Smooth muscle cell (in vitro differentiated cells): ENCODE measurements at regions not wholly inside any gene's neighbourhood (a gene's known extent, or its start where the extent isn't known, plus 50 kb on each side); places are given as distances from the start of the nearest gene placed in this dataset.
A peak's percentile ranks its signal among the peaks of the same experiment; 100 is the strongest.

Source experiments
- DNase-seq: peaks from one replicate; lab custom pipeline; 2025; ENCODE audit not compliant: unreplicated experiment; lab: John Stamatoyannopoulos, UW
- H2AFZ ChIP-seq: fragments of 200-600 bp; sonication (generic); 2 replicates; pipeline ENCODE4 v1.6.0; 2016; ENCODE audit warnings: antibody characterized with exemption, low read depth, mild to moderate bottlenecking
- H3F3A ChIP-seq: fragments of 200-600 bp; sonication (generic); 2 replicates; pipeline ENCODE4 v1.6.0; 2017; ENCODE audit warnings: antibody characterized with exemption, low read depth
- H3K27ac ChIP-seq: fragments of 200-600 bp; sonication (generic); 2 replicates; pipeline ENCODE4 v1.5.1; 2016; ENCODE audit warnings: low read depth, mild to moderate bottlenecking
- H3K27me3 ChIP-seq: fragments of 200-600 bp; sonication (generic); 2 replicates; pipeline ENCODE4 v1.6.1; 2016; ENCODE audit warnings: low read depth, mild to moderate bottlenecking
- H3K36me3 ChIP-seq: fragments of 200-600 bp; sonication (generic); 2 replicates; pipeline ENCODE4 v1.5.1; 2016; ENCODE audit warnings: low read depth
- H3K4me1 ChIP-seq: fragments of 200-600 bp; sonication (generic); 2 replicates; pipeline ENCODE4 v1.5.1; 2016; ENCODE audit warnings: low read depth
- H3K4me2 ChIP-seq: fragments of 200-600 bp; sonication (generic); 2 replicates; pipeline ENCODE4 v1.6.0; 2016; ENCODE audit warnings: mild to moderate bottlenecking
- H3K4me3 ChIP-seq: fragments of 200-600 bp; sonication (generic); 2 replicates; pipeline ENCODE4 v1.5.1; 2016; ENCODE audit warnings: mild to moderate bottlenecking
- H3K79me2 ChIP-seq: fragments of 200-600 bp; sonication (generic); 2 replicates; pipeline ENCODE4 v1.6.0; 2016; ENCODE audit warnings: low read depth, mild to moderate bottlenecking
- H3K9ac ChIP-seq: fragments of 200-600 bp; sonication (generic); 2 replicates; pipeline ENCODE4 v1.6.0; 2016; ENCODE audit warnings: low read depth
- H3K9me3 ChIP-seq: fragments of 200-600 bp; sonication (generic); replicated peaks from 2 replicates; pipeline ENCODE4 v1.5.1; 2016; ENCODE audit warnings: low read depth
- H4K20me1 ChIP-seq: fragments of 200-600 bp; sonication (generic); 2 replicates; pipeline ENCODE4 v1.6.0; 2016; ENCODE audit warnings: low read depth
- CTCF ChIP-seq: fragments of 200-600 bp; sonication (generic); IDR thresholded peaks from 2 replicates; pipeline ENCODE4 v1.5.1; 2017; ENCODE audit warnings: borderline replicate concordance, mild to moderate bottlenecking, antibody characterized with exemption; ENCODE audit not compliant: insufficient read depth, poor library complexity, severe bottlenecking
- WGBS: methylation state at CpG from one replicate; pipeline ENCODE4 v1.1.7; 2016; ENCODE audit warnings: low lambda C conversion rate; 5-methylcytosine and 5-hydroxymethylcytosine counted together

- no peaks in the 10 kb centered on the region for H3K9me3 ChIP-seq
- no peak overlapping the region for H3K4me2 ChIP-seq
- no peaks in the 10 kb centered on the region for H3F3A ChIP-seq
- no peak overlapping the region for H3K27ac ChIP-seq
- 93% methylated on average over 6 of the region's 6 CpGs for WGBS
- no peaks in the 10 kb centered on the region for H4K20me1 ChIP-seq
- TF ChIP-seq CTCF = no peak
- no peaks in the 10 kb centered on the region for H3K36me3 ChIP-seq
- H3K4me1 ChIP-seq = peaks cover 12% of the 10 kb centered on the region
- H3K79me2 ChIP-seq = no peaks in the 10 kb centered on the region
- no peak overlapping the region for H3K9ac ChIP-seq
- H2AFZ ChIP-seq = no peak overlapping the region
- H3K27me3 ChIP-seq = no peaks in the 10 kb centered on the region
- H3K4me3 ChIP-seq = no peak overlapping the region
- no peak for DNase-seq
Observed at GRCh38 chr13:107836685-107837084, 378.7 kb downstream of the LIG4 start.

GRCh38 chr13:107835339-107836018 lies 379.9 kb downstream of the LIG4 start:
- H3K36me3 ChIP-seq = no peaks in the 10 kb centered on the region
- H3F3A ChIP-seq = no peaks in the 10 kb centered on the region
- H3K9me3 ChIP-seq = no peaks in the 10 kb centered on the region
- H3K4me1 ChIP-seq = peaks cover 12% of the 10 kb centered on the region
- H3K4me2 ChIP-seq = peak overlapping the region; percentile 39
- no peaks in the 10 kb centered on the region for H4K20me1 ChIP-seq
- peak overlapping the region; percentile 18 for H3K9ac ChIP-seq
- WGBS = 56% methylated on average over 4 of the region's 4 CpGs
- peak overlapping the region; percentile 38 for H3K27ac ChIP-seq
- TF ChIP-seq CTCF = no peak
- DNase-seq = no peak
- H3K79me2 ChIP-seq = no peaks in the 10 kb centered on the region
- no peaks in the 10 kb centered on the region for H3K27me3 ChIP-seq
- no peak overlapping the region for H2AFZ ChIP-seq
- H3K4me3 ChIP-seq = no peak overlapping the region

GRCh38 chr13:107834717-107835116 lies 380.6 kb downstream of the LIG4 start:
- Histone ChIP-seq H3K9ac (peak overlapping the region; percentile 18), H3K4me2 (peak overlapping the region; percentile 39), H3K9me3 (no peaks in the 10 kb centered on the region), H3K4me1 (peaks cover 12% of the 10 kb centered on the region), H3K4me3 (no peak overlapping the region), H3K79me2 (no peaks in the 10 kb centered on the region), H4K20me1 (no peaks in the 10 kb centered on the region), H3K27me3 (no peaks in the 10 kb centered on the region), H3K36me3 (no peaks in the 10 kb centered on the region), H3K27ac (peak overlapping the region; percentile 38), H2AFZ (no peak overlapping the region), H3F3A (no peaks in the 10 kb centered on the region)
- no peak for DNase-seq
- no peak for TF ChIP-seq CTCF
- 63% methylated on average over 5 of the region's 5 CpGs for WGBS

GRCh38 chr13:107834281-107834680 lies 381.1 kb downstream of the LIG4 start:
- H3K4me1 ChIP-seq = peaks cover 12% of the 10 kb centered on the region
- no peak overlapping the region for H3K9ac ChIP-seq
- DNase-seq = no peak
- no peaks in the 10 kb centered on the region for H3K79me2 ChIP-seq
- no peak overlapping the region for H2AFZ ChIP-seq
- 75% methylated on average over 1 of the region's 1 CpG for WGBS
- TF ChIP-seq CTCF = no peak
- H3K27ac ChIP-seq = no peak overlapping the region
- H3K27me3 ChIP-seq = no peaks in the 10 kb centered on the region
- H3F3A ChIP-seq = no peaks in the 10 kb centered on the region
- H3K9me3 ChIP-seq = no peaks in the 10 kb centered on the region
- no peaks in the 10 kb centered on the region for H3K36me3 ChIP-seq
- H3K4me2 ChIP-seq = no peak overlapping the region
- H4K20me1 ChIP-seq = no peaks in the 10 kb centered on the region
- no peak overlapping the region for H3K4me3 ChIP-seq
